Testis (tissue), 2 donors: ENCODE measurements at regions not wholly inside any gene's neighbourhood (a gene's known extent, or its start where the extent isn't known, plus 50 kb on each side); places are given as distances from the start of the nearest gene placed in this dataset.

Source experiments
- DNase-seq: peaks from one replicate; pipeline ENCODE4 v3.0.0-alpha.2; 2019
- H3K27ac ChIP-seq, 2 donors: fragments of 200-600 bp; sonication (generic); one replicate each; pipeline ENCODE4 v1.5.1; 2019
- H3K27me3 ChIP-seq: fragments of 200-600 bp; sonication (generic); one replicate; pipeline ENCODE4 v1.5.1; 2019
- H3K36me3 ChIP-seq: fragments of 200-600 bp; sonication (generic); one replicate; pipeline ENCODE4 v1.5.1; 2017; ENCODE audit warnings: low read depth; ENCODE audit errors: missing control alignments
- H3K4me1 ChIP-seq: fragments of 200-600 bp; sonication (generic); one replicate; pipeline ENCODE4 v1.5.1; 2019
- H3K4me3 ChIP-seq, 2 donors: fragments of 200-600 bp; sonication (generic); one replicate each; pipeline ENCODE4 v1.5.1; 2017 to 2019
- H3K9me3 ChIP-seq: fragments of 200-600 bp; sonication (generic); one replicate; pipeline ENCODE4 v1.5.1; 2017
- CTCF ChIP-seq, 3 experiments: fragments of 450-650 bp in 2 of 3; fragments of 200-600 bp in 1 of 3; sonication (generic) in 1 of 3; IDR thresholded peaks; one replicate each; pipeline ENCODE4 v1.5.1; 2016 to 2019; ENCODE audit warnings: antibody characterized with exemption in 3 of 3, mild to moderate bottlenecking in 2 of 3, moderate library complexity in 1 of 3
- POLR2A ChIP-seq: fragments of 450-650 bp; IDR thresholded peaks from one replicate; pipeline ENCODE4 v1.6.1; 2017; ENCODE audit warnings: antibody characterized with exemption, mild to moderate bottlenecking, moderate library complexity
- WGBS, 2 donors: methylation state at CpG; one replicate each; pipeline ENCODE4 v1.1.5; 2018; 5-methylcytosine and 5-hydroxymethylcytosine counted together
- intact Hi-C: fragments of 100-400 bp; cut with DNase I; formaldehyde crosslinking; loops from one replicate; pipeline ENCODE4 v1.15.1; 2023; ENCODE audit warnings: low total_unique reads

GRCh38 chr14:101273091-101273490 is 288.2 kb upstream of the DIO3 start:
- no peaks in the 10 kb centered on the region for H3K27me3 ChIP-seq
- H3K4me1 ChIP-seq, result no peaks in the 10 kb centered on the region
- no peaks in the 10 kb centered on the region for H3K36me3 ChIP-seq
- H3K27ac ChIP-seq, result no peak overlapping the region
- no peak overlapping the region for H3K4me3 ChIP-seq
- no peaks in the 10 kb centered on the region for H3K9me3 ChIP-seq
- DNase-seq, result no peak
- TF ChIP-seq CTCF (IDR thresholded peaks at IDR 0.05) (no peak), POLR2A (no peak)
- intact Hi-C loops, result no loop called here

DNA sequence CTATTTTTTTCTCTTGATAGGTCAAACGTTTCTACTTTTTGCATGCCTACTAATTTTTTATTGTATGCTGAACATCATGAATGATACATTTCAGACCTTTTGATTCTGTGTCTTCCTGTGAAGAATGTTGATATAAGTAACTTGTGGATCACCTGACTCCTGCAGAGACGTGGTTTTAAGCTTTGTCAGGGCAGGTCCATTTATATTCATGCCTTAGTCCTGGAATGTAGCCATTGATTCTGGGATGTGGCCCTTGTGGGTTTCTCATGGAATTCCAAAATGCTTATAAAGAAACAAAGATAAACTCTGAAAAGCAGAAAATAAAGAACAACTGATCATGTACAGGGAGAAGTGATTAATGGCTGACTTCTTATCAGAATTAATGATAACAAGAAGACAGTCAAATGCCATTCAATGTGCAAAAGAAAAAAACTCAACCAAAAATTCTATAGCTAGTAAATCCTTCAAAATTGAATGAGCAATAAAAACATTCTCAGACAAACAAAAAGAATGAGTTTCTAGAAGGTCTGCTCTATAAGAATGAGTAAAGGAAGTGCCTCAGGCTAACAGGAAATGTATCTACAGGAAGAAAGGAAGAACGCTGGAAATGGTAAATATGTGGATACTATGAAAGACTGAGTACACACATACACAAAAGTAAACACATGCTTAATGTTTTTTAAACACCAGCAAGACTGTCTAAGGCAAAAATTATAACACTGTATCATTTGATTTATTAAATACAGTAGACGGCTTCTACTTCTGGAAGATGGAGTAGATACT is 284.8 kb upstream of the DIO3 start:
- intact Hi-C loops, result no loop called here
- H3K27me3 ChIP-seq, result no peaks in the 10 kb centered on the region
- no peak for DNase-seq
- no peaks in the 10 kb centered on the region for H3K36me3 ChIP-seq
- no peak for TF ChIP-seq CTCF (IDR thresholded peaks at IDR 0.05)
- TF ChIP-seq POLR2A, result no peak
- no peaks in the 10 kb centered on the region for H3K4me1 ChIP-seq
- no peak overlapping the region for H3K27ac ChIP-seq
- no peaks in the 10 kb centered on the region for H3K9me3 ChIP-seq
- no peak overlapping the region for H3K4me3 ChIP-seq
- WGBS, 2 donors, result 67 to 72% methylated on average over 4 of the region's 4 CpGs

GRCh38 chr14:101282418-101282817 is 278.9 kb upstream of the DIO3 start:
- Histone ChIP-seq H3K9me3 (no peaks in the 10 kb centered on the region), H3K27ac (no peak overlapping the region), H3K36me3 (no peaks in the 10 kb centered on the region), H3K4me1 (peaks cover 8% of the 10 kb centered on the region), H3K4me3 (no peak overlapping the region), H3K27me3 (no peaks in the 10 kb centered on the region)
- WGBS, 2 donors, result 82 to 87% methylated on average over 3 of the region's 3 CpGs
- no peak for DNase-seq
- intact Hi-C loops, result no loop called here
- TF ChIP-seq CTCF (IDR thresholded peaks at IDR 0.05), result no peak
- no peak for TF ChIP-seq POLR2A

- no peak overlapping the region for H3K4me3 ChIP-seq
- TF ChIP-seq CTCF (IDR thresholded peaks at IDR 0.05) (no peak), POLR2A (no peak)
- no peaks in the 10 kb centered on the region for H3K27me3 ChIP-seq
- intact Hi-C loops, result no loop called here
- DNase-seq, result no peak
- no peak overlapping the region for H3K27ac ChIP-seq
- 95 to 96% methylated on average over 3 of the region's 3 CpGs for WGBS, 2 donors
- H3K4me1 ChIP-seq, result peaks cover 8% of the 10 kb centered on the region
- H3K36me3 ChIP-seq, result no peaks in the 10 kb centered on the region
- no peaks in the 10 kb centered on the region for H3K9me3 ChIP-seq
Measured at GRCh38 chr14:101284711-101285110, 276.6 kb upstream of the DIO3 start.
